AG04450 (cell line): ENCODE measurements at regions not wholly inside any gene's neighbourhood (a gene's known extent, or its start where the extent isn't known, plus 50 kb on each side); places are given as distances from the start of the nearest gene placed in this dataset.

Experiments used
- CTCF ChIA-PET: fragments of 300-600, 350-600 bp; formaldehyde crosslinking; extraction: SDS; loops from one replicate; lab custom pipeline; 2022; ENCODE audit warnings: antibody characterized with exemption, inconsistent platforms; lab: Charles Lee
- POLR2A ChIA-PET: fragments of 350-600 bp; formaldehyde crosslinking; extraction: SDS; loops from one replicate; lab custom pipeline; 2021; ENCODE audit warnings: antibody characterized with exemption, inconsistent platforms; lab: Yijun Ruan, JAX
- DNase-seq: peaks from one replicate; pipeline ENCODE4 v3.0.0-alpha.2; 2011; ENCODE audit warnings: low read depth, low spot score
- H3K27ac ChIP-seq: one replicate; pipeline ENCODE4 v1.5.1; 2012; ENCODE audit warnings: low read depth, low read length, control low read depth
- H3K27me3 ChIP-seq: one replicate; pipeline ENCODE4 v1.6.0; 2012; ENCODE audit warnings: low read length; ENCODE audit not compliant: control insufficient read depth, insufficient read depth
- H3K4me3 ChIP-seq: 2 replicates; pipeline ENCODE4 v1.5.1; 2011; ENCODE audit warnings: mild to moderate bottlenecking, low read depth, low read length, control low read depth
- H3K9me3 ChIP-seq: 2 replicates; pipeline ENCODE4 v1.5.1; 2012; ENCODE audit warnings: low read length; ENCODE audit not compliant: control insufficient read depth, insufficient read depth
- TF ChIP-seq, protein P1 (sequence below): IDR thresholded peaks from 2 replicates; pipeline ENCODE4 v1.5.1; 2011; ENCODE audit warnings: low read depth, low read length, control low read depth, inconsistent platforms

DNA sequence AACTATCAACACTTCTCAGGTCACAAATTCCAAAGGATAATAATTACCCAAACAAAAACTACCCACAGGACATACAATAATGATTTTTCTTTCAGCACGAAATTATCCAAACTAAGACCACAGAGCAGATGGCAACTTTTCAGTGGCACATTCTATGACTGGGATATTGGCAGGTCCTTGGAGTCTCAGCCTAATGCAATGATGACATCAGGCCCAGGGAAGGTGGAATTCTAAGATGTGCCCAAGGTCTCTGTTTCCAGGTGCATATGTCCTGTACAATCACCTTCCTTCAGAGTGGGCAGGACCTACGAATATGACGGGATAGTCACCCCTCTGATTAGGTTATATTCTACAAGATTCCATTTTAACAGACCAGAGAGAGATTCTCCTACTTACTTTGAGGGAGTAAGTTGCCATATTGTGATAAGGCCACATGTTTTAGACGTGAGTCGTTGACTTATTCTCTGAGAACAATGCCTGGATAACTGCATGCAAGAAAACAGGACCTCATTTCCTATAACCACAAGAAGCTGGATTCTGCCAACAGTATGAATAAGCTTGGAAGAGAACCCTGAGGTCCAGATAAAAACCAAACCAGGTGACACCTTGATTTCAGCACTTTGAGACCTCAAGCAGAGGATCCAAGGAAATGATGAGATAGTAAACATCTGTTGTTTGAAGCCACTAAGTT lies 69.9 kb downstream of the ZC3H11B start:
- no peak for DNase-seq

DNA sequence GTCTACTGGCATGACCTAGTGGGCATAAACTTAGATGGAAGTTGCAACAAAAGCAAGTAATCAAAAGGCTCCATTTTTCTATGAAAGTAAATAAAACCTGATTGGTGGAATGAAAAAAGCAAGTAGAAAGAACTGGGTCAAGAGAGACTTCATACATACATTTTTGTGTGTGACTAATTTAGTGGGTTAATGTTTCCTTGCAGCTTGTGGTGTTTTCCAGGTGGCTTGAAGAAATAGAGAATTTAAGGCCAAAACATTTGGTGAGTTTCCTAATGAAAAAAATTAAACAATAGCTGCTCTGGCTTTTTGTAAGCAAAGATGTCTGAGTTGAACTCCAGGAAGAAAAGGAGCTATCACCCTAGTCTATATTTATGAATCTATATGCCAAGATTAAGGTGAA lies 71.0 kb downstream of the ZC3H11B start:
- Histone ChIP-seq H3K4me3 (no peak overlapping the region), H3K27me3 (no peaks in the 10 kb centered on the region), H3K27ac (no peak overlapping the region), H3K9me3 (no peaks in the 10 kb centered on the region)
- no peak for DNase-seq
- ChIA-PET CTCF (no interaction called here), POLR2A (no interaction called here)
- TF ChIP-seq, protein P1, sequence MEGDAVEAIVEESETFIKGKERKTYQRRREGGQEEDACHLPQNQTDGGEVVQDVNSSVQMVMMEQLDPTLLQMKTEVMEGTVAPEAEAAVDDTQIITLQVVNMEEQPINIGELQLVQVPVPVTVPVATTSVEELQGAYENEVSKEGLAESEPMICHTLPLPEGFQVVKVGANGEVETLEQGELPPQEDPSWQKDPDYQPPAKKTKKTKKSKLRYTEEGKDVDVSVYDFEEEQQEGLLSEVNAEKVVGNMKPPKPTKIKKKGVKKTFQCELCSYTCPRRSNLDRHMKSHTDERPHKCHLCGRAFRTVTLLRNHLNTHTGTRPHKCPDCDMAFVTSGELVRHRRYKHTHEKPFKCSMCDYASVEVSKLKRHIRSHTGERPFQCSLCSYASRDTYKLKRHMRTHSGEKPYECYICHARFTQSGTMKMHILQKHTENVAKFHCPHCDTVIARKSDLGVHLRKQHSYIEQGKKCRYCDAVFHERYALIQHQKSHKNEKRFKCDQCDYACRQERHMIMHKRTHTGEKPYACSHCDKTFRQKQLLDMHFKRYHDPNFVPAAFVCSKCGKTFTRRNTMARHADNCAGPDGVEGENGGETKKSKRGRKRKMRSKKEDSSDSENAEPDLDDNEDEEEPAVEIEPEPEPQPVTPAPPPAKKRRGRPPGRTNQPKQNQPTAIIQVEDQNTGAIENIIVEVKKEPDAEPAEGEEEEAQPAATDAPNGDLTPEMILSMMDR: no peak

More for the DNA sequence above, 69.9 kb downstream of the ZC3H11B start:
- POLR2A ChIA-PET: no interaction called here
- Histone ChIP-seq H3K4me3 (no peak overlapping the region), H3K27me3 (no peaks in the 10 kb centered on the region), H3K27ac (no peak overlapping the region), H3K9me3 (no peaks in the 10 kb centered on the region)
- TF ChIP-seq, protein P1: no peak
- CTCF ChIA-PET: no interaction called here

- CTCF ChIA-PET: interaction anchor here (0.6 kb wide), 1 partner anchor 971 kb away, joined by 4 read pairs; no protein-coding TSS in a partner anchor
- DNase-seq: no peak
- no peaks in the 10 kb centered on the region for H3K27me3 ChIP-seq
- H3K27ac ChIP-seq: no peak overlapping the region
- POLR2A ChIA-PET: no interaction called here
- TF ChIP-seq, protein P1: no peak
- no peaks in the 10 kb centered on the region for H3K9me3 ChIP-seq
- H3K4me3 ChIP-seq: no peak overlapping the region
Measured at GRCh38 chr1:219539645-219540254, 73.2 kb downstream of the ZC3H11B start.

- Histone ChIP-seq H3K27me3 (no peaks in the 10 kb centered on the region), H3K9me3 (no peaks in the 10 kb centered on the region), H3K27ac (no peak overlapping the region), H3K4me3 (no peak overlapping the region)
- TF ChIP-seq, protein P1: no peak
- POLR2A ChIA-PET: no interaction called here
- CTCF ChIA-PET: no interaction called here
- DNase-seq: no peak
Measured at GRCh38 chr1:219538886-219539285, 74.0 kb downstream of the ZC3H11B start.

DNA sequence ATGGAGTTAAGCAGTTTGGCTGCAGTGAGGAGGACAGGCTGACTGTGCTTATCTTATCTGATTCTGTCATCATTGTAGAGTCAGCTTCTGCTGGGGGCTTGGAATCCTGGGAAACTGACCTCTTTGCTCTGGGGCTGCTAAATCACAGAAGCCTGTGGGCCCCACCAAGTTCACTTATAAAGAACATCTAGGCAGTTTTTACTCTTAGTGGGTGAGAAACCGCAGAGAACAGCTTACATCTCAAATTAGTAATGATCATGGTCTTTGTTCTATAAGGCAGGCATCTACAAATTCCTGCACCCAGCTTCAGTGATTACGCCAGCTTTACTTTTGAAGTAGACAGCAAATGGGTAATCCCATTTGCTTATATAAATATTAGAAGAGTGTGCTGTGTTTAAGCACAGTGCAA lies 75.7 kb downstream of the ZC3H11B start:
- POLR2A ChIA-PET: no interaction called here
- Histone ChIP-seq H3K27ac (no peak overlapping the region), H3K27me3 (no peaks in the 10 kb centered on the region), H3K9me3 (no peaks in the 10 kb centered on the region), H3K4me3 (no peak overlapping the region)
- TF ChIP-seq, protein P1: no peak
- no peak for DNase-seq
- CTCF ChIA-PET: no interaction called here
